ENCODE measurements at regions not wholly inside any gene's neighbourhood (a gene's known extent, or its start where the extent isn't known, plus 50 kb on each side); places are given as distances from the start of the nearest gene placed in this dataset.

DNA sequence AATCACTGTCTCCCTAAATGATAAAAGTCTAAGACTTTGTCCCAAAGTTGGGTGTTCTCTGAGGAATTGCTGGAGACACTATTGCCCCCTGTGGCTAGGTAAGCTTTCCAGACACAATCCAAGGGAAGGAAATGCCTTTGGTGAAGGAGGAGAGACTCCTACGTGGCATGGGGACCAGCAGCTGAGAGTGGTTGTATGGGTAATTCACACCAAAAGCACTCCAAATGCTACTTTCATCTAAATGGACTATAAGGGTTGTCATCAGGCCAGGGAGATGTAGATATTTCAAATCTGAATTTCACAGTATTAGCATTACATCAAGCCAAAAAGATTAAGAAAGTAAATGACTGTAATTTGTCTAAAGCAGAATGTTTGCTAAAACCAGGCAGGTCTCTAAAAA lies 400.8 kb upstream of the THBS1 start:
- no peak overlapping the region for H3K4me3 ChIP-seq (ENCODE audit: low read depth in 1 of 2, low read length in 2 of 2)
- no peak overlapping the region for H3K9ac ChIP-seq (ENCODE audit: low read length)
- H3K27ac ChIP-seq (ENCODE audit: low read depth, low read length): no peak overlapping the region
- no peaks in the 10 kb centered on the region for H3K9me3 ChIP-seq (ENCODE audit: low read length)
- no peaks in the 10 kb centered on the region for H3K36me3 ChIP-seq (ENCODE audit: insufficient read depth, low read length)
- peaks cover 20% of the 10 kb centered on the region for H3K4me1 ChIP-seq (ENCODE audit: insufficient read depth, low read length)
- H3K27me3 ChIP-seq (ENCODE audit: control insufficient read depth in 1 of 2, insufficient read depth in 2 of 2, low read length in 2 of 2): no peaks in the 10 kb centered on the region

DNA sequence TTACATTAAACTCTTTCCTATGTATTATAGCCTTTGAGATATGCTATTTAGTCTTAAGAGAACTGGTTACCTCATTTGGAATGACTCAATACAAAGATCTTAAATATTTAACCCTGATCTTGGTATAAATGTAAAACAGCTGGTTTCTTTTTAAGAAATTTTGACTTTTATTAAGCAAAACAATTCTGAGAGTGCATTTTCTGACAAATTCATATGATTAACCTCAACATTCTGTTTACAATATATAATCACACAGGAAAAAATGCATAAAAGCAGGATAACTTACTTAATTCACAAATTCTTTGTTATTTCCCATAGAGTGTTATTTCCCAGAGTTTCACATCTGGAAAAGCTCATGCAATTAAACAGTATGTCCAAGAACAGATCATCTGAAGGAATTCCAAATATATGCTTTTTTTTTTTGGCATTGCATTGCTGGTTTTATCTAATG lies 400.4 kb upstream of the THBS1 start:
- Histone ChIP-seq H3K27ac (ENCODE audit: low read depth, low read length) (no peak overlapping the region), H3K9ac (ENCODE audit: low read length) (no peak overlapping the region), H3K4me1 (ENCODE audit: insufficient read depth, low read length) (peaks cover 20% of the 10 kb centered on the region), H3K27me3 (ENCODE audit: control insufficient read depth in 1 of 2, insufficient read depth in 2 of 2, low read length in 2 of 2) (no peaks in the 10 kb centered on the region), H3K36me3 (ENCODE audit: insufficient read depth, low read length) (no peaks in the 10 kb centered on the region), H3K4me3 (ENCODE audit: low read depth in 1 of 2, low read length in 2 of 2) (no peak overlapping the region), H3K9me3 (ENCODE audit: low read length) (no peaks in the 10 kb centered on the region)

DNA sequence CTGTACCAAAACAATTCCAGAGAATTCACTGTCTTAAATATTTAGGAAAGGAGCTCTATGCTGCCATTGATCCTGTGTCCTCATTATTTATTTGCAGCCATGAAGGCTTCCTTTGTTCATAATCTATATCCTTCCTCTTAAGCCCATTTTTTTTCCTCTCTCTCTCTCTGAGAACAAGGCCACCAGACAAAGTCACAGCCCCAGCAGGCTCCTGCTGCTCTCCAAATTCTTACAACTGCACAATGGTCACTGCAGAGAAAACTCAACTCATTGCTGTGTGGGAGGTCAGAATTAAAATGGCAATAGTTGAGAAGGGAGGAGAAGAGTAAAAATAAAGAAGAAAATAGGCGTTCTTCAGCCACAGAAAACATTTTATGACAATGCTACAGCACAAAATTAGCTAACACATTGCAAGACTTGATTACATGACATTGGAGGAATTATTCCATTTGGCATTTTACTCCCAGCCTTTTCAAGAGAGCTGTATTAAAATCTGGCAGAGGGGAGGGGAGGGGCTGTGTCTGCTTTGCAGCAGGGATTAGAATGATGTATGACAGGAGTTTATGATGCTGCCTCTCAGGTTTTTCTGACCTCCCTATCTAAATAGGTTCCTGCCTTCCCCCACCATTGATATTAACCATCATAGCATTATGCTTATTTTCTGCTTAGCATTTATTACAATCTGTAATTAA lies 399.7 kb upstream of the THBS1 start:
- H3K4me3 ChIP-seq (ENCODE audit: low read depth in 1 of 2, low read length in 2 of 2): no peak overlapping the region
- H3K4me1 ChIP-seq (ENCODE audit: insufficient read depth, low read length): peaks cover 20% of the 10 kb centered on the region
- no peaks in the 10 kb centered on the region for H3K9me3 ChIP-seq (ENCODE audit: low read length)
- H3K27ac ChIP-seq (ENCODE audit: low read depth, low read length): no peak overlapping the region
- no peak overlapping the region for H3K9ac ChIP-seq (ENCODE audit: low read length)
- no peaks in the 10 kb centered on the region for H3K27me3 ChIP-seq (ENCODE audit: control insufficient read depth in 1 of 2, insufficient read depth in 2 of 2, low read length in 2 of 2)
- no peaks in the 10 kb centered on the region for H3K36me3 ChIP-seq (ENCODE audit: insufficient read depth, low read length)

DNA sequence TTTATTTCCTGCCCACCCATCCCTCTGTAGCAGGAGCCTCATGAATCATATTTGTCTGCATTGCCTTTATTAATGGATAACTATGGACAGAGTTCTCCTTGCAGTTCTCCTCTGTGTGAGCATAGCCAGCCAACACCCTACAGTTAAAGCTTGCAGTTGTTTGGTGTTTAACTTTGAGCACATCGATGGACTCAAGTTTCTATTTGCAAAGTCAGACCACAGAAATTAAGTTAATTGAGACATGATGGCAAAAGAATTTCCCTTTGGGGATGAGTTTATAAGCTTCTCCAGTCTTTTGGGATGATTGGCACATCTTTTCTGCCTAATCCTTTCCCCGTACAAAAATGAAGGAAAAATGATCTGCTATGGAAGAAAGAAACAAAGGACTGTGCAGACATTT lies 398.9 kb upstream of the THBS1 start:
- no peaks in the 10 kb centered on the region for H3K36me3 ChIP-seq (ENCODE audit: insufficient read depth, low read length)
- no peaks in the 10 kb centered on the region for H3K9me3 ChIP-seq (ENCODE audit: low read length)
- H3K27me3 ChIP-seq (ENCODE audit: control insufficient read depth in 1 of 2, insufficient read depth in 2 of 2, low read length in 2 of 2): no peaks in the 10 kb centered on the region
- H3K9ac ChIP-seq (ENCODE audit: low read length): no peak overlapping the region
- no peak overlapping the region for H3K27ac ChIP-seq (ENCODE audit: low read depth, low read length)
- peaks cover 20% of the 10 kb centered on the region for H3K4me1 ChIP-seq (ENCODE audit: insufficient read depth, low read length)
- H3K4me3 ChIP-seq (ENCODE audit: low read depth in 1 of 2, low read length in 2 of 2): no peak overlapping the region

DNA sequence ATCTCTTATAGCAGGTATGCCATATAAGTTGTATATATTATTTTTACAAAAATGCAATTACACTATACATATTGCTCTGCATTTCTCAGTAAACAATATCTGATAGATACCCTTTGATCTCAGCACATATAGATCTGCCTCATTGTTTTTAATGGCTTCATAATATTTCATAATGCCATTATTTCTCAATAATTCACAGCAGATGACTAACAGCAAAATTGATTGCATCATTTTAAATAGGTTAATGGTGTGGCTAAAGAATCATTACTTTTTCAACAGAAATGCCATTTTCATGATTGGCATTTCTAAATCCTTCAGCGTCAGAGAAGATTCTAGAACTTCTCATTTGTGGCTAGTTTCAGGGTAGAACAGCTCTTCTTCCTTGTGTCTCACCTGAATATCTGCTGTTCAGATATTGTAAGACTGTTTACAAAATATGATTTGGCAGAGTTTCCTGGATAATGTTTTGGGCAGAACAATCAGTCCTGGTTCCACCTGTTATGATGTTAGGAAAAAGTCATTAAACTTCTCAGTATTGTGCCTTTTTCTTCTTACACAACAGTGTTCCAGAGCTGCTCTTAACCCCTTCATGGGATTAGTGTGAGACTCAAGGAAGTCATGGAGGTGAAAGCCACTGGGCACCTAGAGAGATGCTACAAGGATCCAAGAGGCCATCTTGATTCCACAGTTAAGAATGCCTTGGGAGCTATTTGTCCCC lies 397.6 kb upstream of the THBS1 start:
- H3K4me1 ChIP-seq (ENCODE audit: insufficient read depth, low read length): peaks cover 20% of the 10 kb centered on the region

DNA sequence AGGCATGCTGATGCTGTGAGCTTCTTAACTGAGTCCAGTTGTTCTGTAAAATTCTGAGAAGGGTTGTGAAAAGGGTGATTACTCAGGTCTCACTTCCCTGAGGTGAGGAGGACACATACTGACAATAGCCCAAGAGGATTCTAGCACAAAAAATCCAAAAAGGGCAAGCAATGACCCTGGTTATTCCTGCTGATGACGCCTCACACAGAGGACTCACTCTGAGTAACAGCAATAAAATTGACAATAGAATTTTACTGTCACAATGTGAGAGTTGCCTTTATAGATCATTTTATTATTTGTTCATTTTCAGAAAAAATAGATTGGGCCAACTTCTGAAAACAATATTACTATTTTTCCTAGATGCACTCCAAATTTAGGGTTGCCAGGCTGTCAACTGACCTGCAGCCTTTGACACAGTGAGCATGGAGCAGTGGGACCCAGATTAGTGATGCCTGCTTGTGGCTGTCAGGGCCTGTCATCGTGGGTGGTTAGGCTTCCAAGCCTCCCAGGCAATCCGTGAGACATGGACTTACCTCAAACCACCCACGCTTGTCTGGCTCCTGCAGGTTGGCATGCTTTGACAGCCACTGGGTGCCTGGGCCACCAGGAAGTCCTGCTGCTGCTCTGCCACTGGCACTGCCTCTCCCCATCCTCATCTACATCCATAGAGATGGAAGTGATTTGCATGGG lies 396.0 kb upstream of the THBS1 start:
- no peaks in the 10 kb centered on the region for H3K36me3 ChIP-seq (ENCODE audit: insufficient read depth, low read length)
- no peaks in the 10 kb centered on the region for H3K27me3 ChIP-seq (ENCODE audit: control insufficient read depth in 1 of 2, insufficient read depth in 2 of 2, low read length in 2 of 2)
- no peaks in the 10 kb centered on the region for H3K9me3 ChIP-seq (ENCODE audit: low read length)
- H3K9ac ChIP-seq (ENCODE audit: low read length): no peak overlapping the region
- peaks cover 13% of the 10 kb centered on the region for H3K4me1 ChIP-seq (ENCODE audit: insufficient read depth, low read length)
- no peak overlapping the region for H3K27ac ChIP-seq (ENCODE audit: low read depth, low read length)
- no peak overlapping the region for H3K4me3 ChIP-seq (ENCODE audit: low read depth in 1 of 2, low read length in 2 of 2)

More for the DNA sequence above, 397.6 kb upstream of the THBS1 start:
- H3K9me3 ChIP-seq (ENCODE audit: low read length): no peaks in the 10 kb centered on the region
- H3K27ac ChIP-seq (ENCODE audit: low read depth, low read length): no peak overlapping the region
- H3K9ac ChIP-seq (ENCODE audit: low read length): no peak overlapping the region
- H3K27me3 ChIP-seq (ENCODE audit: control insufficient read depth in 1 of 2, insufficient read depth in 2 of 2, low read length in 2 of 2): no peaks in the 10 kb centered on the region
- H3K36me3 ChIP-seq (ENCODE audit: insufficient read depth, low read length): no peaks in the 10 kb centered on the region
- H3K4me3 ChIP-seq (ENCODE audit: low read depth in 1 of 2, low read length in 2 of 2): no peak overlapping the region

DNA sequence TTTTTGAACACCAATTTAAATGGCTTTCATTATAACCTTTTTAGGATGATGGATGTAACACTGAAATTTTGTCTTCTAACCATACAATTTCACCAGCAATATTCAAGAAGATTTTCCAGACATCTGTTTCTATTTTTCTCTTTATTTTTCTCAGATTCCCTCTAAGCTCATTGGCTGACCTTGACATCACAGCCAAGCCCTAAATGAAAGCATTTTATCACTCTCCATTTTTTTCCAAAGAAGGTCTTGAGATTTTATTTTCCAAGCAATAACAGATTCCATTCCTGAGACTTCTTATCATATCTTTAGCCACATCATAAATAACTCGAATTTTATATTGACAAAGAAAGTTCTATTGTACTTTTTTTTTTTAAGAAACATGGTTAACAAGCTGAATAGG lies 392.6 kb upstream of the THBS1 start:
- no peak overlapping the region for H3K4me3 ChIP-seq (ENCODE audit: low read depth in 1 of 2, low read length in 2 of 2)
- H3K9ac ChIP-seq (ENCODE audit: low read length): no peak overlapping the region
- no peaks in the 10 kb centered on the region for H3K27me3 ChIP-seq (ENCODE audit: control insufficient read depth in 1 of 2, insufficient read depth in 2 of 2, low read length in 2 of 2)
- no peaks in the 10 kb centered on the region for H3K36me3 ChIP-seq (ENCODE audit: insufficient read depth, low read length)
- no peak overlapping the region for H3K27ac ChIP-seq (ENCODE audit: low read depth, low read length)
- H3K4me1 ChIP-seq (ENCODE audit: insufficient read depth, low read length): no peaks in the 10 kb centered on the region
- no peaks in the 10 kb centered on the region for H3K9me3 ChIP-seq (ENCODE audit: low read length)

DNA sequence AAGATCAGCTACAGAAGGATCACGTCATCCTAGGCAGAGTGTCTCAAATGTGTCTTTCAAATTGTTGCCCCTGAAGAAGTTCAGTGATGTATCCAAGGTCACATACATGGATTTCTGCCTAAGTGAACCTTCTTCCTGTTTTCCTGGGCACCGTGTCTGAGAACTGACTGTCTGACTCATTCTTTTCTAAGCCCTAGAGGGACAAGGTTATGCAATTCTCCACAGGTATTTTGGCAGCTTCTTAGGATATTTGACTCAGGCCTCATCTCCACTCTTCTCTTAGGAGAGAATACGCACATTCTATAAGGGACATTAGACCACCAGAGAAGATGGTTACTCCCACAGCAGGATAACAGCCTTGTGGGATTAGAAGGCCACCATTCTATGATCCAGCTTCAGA lies 391.9 kb upstream of the THBS1 start:
- no peak overlapping the region for H3K4me3 ChIP-seq (ENCODE audit: low read depth in 1 of 2, low read length in 2 of 2)
- H3K4me1 ChIP-seq (ENCODE audit: insufficient read depth, low read length): peaks cover 4% of the 10 kb centered on the region
- no peaks in the 10 kb centered on the region for H3K27me3 ChIP-seq (ENCODE audit: control insufficient read depth in 1 of 2, insufficient read depth in 2 of 2, low read length in 2 of 2)
- H3K9ac ChIP-seq (ENCODE audit: low read length): no peak overlapping the region
- H3K27ac ChIP-seq (ENCODE audit: low read depth, low read length): no peak overlapping the region
- H3K9me3 ChIP-seq (ENCODE audit: low read length): no peaks in the 10 kb centered on the region
- H3K36me3 ChIP-seq (ENCODE audit: insufficient read depth, low read length): no peaks in the 10 kb centered on the region

DNA sequence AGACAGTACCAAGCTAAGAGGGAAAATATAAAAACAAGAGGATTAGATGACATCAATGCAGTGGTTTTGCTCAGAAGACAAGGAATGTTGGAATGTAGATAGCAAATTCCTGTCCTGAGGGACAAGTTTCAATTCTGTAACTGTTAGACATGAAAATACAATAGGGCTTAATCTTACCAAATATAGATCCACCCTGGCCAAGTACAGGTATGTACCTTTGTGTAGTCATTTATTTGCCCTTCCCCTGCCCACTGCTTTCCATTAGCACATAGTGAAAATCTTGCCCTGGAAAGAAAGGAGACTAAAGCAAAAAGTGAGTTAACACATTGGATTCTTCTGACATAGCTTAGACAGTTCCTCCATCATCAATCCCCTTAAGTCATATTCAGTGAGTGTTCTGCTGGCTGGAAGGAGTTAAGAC lies 389.0 kb upstream of the THBS1 start:
- no peak overlapping the region for H3K4me3 ChIP-seq (ENCODE audit: low read depth in 1 of 2, low read length in 2 of 2)
- H3K9ac ChIP-seq (ENCODE audit: low read length): no peak overlapping the region
- H3K36me3 ChIP-seq (ENCODE audit: insufficient read depth, low read length): no peaks in the 10 kb centered on the region
- no peaks in the 10 kb centered on the region for H3K27me3 ChIP-seq (ENCODE audit: control insufficient read depth in 1 of 2, insufficient read depth in 2 of 2, low read length in 2 of 2)
- peaks cover 13% of the 10 kb centered on the region for H3K4me1 ChIP-seq (ENCODE audit: insufficient read depth, low read length)
- H3K9me3 ChIP-seq (ENCODE audit: low read length): no peaks in the 10 kb centered on the region
- H3K27ac ChIP-seq (ENCODE audit: low read depth, low read length): no peak overlapping the region

DNA sequence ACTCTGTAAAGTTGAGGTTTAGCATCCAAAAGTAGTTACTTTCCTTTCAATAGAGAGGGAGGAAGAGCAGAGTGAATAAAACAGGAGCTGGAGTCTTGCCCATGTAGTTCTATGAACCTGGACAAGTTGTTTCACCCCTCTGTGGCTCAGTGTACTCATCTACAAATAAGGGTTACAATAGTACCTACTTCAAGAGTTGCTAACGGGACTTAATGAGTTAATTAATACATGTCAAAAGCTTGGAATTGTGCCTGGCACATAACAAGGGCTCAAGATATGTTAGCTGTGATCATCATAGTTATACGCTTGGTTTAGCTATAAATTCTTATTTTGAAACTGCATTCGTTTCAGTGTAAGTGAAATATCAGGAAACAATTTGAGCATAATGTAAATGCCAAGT lies 388.5 kb upstream of the THBS1 start:
- Histone ChIP-seq H3K27ac (ENCODE audit: low read depth, low read length) (no peak overlapping the region), H3K4me1 (ENCODE audit: insufficient read depth, low read length) (peaks cover 13% of the 10 kb centered on the region), H3K9me3 (ENCODE audit: low read length) (no peaks in the 10 kb centered on the region), H3K9ac (ENCODE audit: low read length) (no peak overlapping the region), H3K36me3 (ENCODE audit: insufficient read depth, low read length) (no peaks in the 10 kb centered on the region), H3K4me3 (ENCODE audit: low read depth in 1 of 2, low read length in 2 of 2) (no peak overlapping the region), H3K27me3 (ENCODE audit: control insufficient read depth in 1 of 2, insufficient read depth in 2 of 2, low read length in 2 of 2) (no peaks in the 10 kb centered on the region)

DNA sequence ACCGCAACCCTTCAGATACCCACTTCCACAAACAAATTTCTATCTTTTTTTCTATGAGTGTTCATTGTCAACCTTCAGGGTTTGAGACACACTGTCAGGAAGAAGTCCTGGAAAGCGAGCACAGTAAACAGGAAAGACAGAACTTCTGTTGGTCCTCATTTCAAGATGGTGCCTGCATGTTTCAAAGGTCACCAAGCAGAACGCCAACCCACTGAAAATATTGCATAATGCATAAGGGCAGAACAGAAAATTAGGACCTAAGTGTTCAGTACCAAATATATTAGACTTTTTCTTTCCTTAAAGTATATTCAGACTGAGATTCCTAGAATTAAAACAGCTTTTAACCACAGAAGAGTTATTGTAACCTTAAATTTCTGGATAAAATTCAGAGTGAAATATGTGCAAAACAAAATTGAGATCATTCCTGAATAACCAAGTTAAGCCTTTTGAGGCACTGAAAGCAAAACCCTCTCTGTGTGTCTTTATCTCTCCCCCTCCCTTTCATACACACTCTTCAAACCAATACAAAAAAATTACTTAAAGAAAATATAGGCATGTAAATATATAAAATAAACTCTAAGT lies 387.8 kb upstream of the THBS1 start:
- Histone ChIP-seq H3K27me3 (ENCODE audit: control insufficient read depth in 1 of 2, insufficient read depth in 2 of 2, low read length in 2 of 2) (no peaks in the 10 kb centered on the region), H3K4me1 (ENCODE audit: insufficient read depth, low read length) (peaks cover 14% of the 10 kb centered on the region), H3K9ac (ENCODE audit: low read length) (no peak overlapping the region), H3K36me3 (ENCODE audit: insufficient read depth, low read length) (no peaks in the 10 kb centered on the region), H3K9me3 (ENCODE audit: low read length) (no peaks in the 10 kb centered on the region), H3K27ac (ENCODE audit: low read depth, low read length) (no peak overlapping the region), H3K4me3 (ENCODE audit: low read depth in 1 of 2, low read length in 2 of 2) (no peak overlapping the region)
